ENCODE measurements at regions not wholly inside any gene's neighbourhood (a gene's known extent, or its start where the extent isn't known, plus 50 kb on each side); places are given as distances from the start of the nearest gene placed in this dataset.
"Not testable (repeated sequence)": the region's sequence is repeated elsewhere in the genome, so short reads cannot be mapped to it uniquely, and the experiment has no call there.

GRCh38 chr21:9847511-9847910 lies 673.9 kb upstream of the TPTE start:
- WGBS, 2 donors = 66 to 67% methylated on average over 7 of the region's 7 CpGs
- H3K27me3 ChIP-seq (ENCODE audit: control insufficient read depth in 1 of 2, insufficient read depth in 2 of 2, low read length in 1 of 2) = not testable (repeated sequence)

GRCh38 chr21:9851166-9851565 lies 670.2 kb upstream of the TPTE start:
- H3K4me1 ChIP-seq (ENCODE audit: control insufficient read depth in 1 of 2, insufficient read depth in 2 of 2, low read length in 2 of 2); H3K9me3 ChIP-seq (ENCODE audit: control insufficient read depth, low read length); H3K36me3 ChIP-seq (ENCODE audit: control insufficient read depth in 1 of 2, insufficient read depth in 2 of 2, low read length in 1 of 2); H3K27ac ChIP-seq (ENCODE audit: low read depth in 1 of 2, low read length in 2 of 2); ATAC-seq (ENCODE audit: low FRiP score); DNase-seq; intact Hi-C loops (cut with DNase I); H3K27me3 ChIP-seq (ENCODE audit: control insufficient read depth in 1 of 2, insufficient read depth in 2 of 2, low read length in 1 of 2); H3K4me3 ChIP-seq (ENCODE audit: low read length in 2 of 2): not testable (repeated sequence)
- 60 to 64% methylated on average over 1 to 2 of the region's 2 CpGs for WGBS, 2 donors

More at GRCh38 chr21:9847511-9847910, 673.9 kb upstream of the TPTE start:
- H3K27ac ChIP-seq (ENCODE audit: low read depth in 1 of 2, low read length in 2 of 2); H3K4me3 ChIP-seq (ENCODE audit: low read length in 2 of 2); ATAC-seq (ENCODE audit: low FRiP score); H3K4me1 ChIP-seq (ENCODE audit: control insufficient read depth in 1 of 2, insufficient read depth in 2 of 2, low read length in 2 of 2); H3K9me3 ChIP-seq (ENCODE audit: control insufficient read depth, low read length); H3K36me3 ChIP-seq (ENCODE audit: control insufficient read depth in 1 of 2, insufficient read depth in 2 of 2, low read length in 1 of 2); intact Hi-C loops (cut with DNase I): not testable (repeated sequence)
- peak in 1 of 2 donors; percentile 70 for DNase-seq

GRCh38 chr21:9851695-9852094 lies 669.7 kb upstream of the TPTE start:
- H3K27me3 ChIP-seq (ENCODE audit: control insufficient read depth in 1 of 2, insufficient read depth in 2 of 2, low read length in 1 of 2); H3K9me3 ChIP-seq (ENCODE audit: control insufficient read depth, low read length); ATAC-seq (ENCODE audit: low FRiP score); DNase-seq; H3K27ac ChIP-seq (ENCODE audit: low read depth in 1 of 2, low read length in 2 of 2); intact Hi-C loops (cut with DNase I); H3K4me1 ChIP-seq (ENCODE audit: control insufficient read depth in 1 of 2, insufficient read depth in 2 of 2, low read length in 2 of 2); H3K36me3 ChIP-seq (ENCODE audit: control insufficient read depth in 1 of 2, insufficient read depth in 2 of 2, low read length in 1 of 2); H3K4me3 ChIP-seq (ENCODE audit: low read length in 2 of 2): not testable (repeated sequence)
- WGBS, 2 donors = 51 to 52% methylated on average over 6 of the region's 7 CpGs

- H3K9me3 ChIP-seq (ENCODE audit: control insufficient read depth, low read length); H3K27me3 ChIP-seq (ENCODE audit: control insufficient read depth in 1 of 2, insufficient read depth in 2 of 2, low read length in 1 of 2); intact Hi-C loops (cut with DNase I); ATAC-seq (ENCODE audit: low FRiP score); H3K4me3 ChIP-seq (ENCODE audit: low read length in 2 of 2); H3K27ac ChIP-seq (ENCODE audit: low read depth in 1 of 2, low read length in 2 of 2); DNase-seq; H3K36me3 ChIP-seq (ENCODE audit: control insufficient read depth in 1 of 2, insufficient read depth in 2 of 2, low read length in 1 of 2); H3K4me1 ChIP-seq (ENCODE audit: control insufficient read depth in 1 of 2, insufficient read depth in 2 of 2, low read length in 2 of 2): not testable (repeated sequence)
- 53 to 57% methylated on average over 9 of the region's 9 CpGs for WGBS, 2 donors
These were observed 663.8 kb upstream of the TPTE start for GRCh38 chr21:9857563-9857962.

GRCh38 chr21:9859865-9860264 lies 661.5 kb upstream of the TPTE start:
- 53 to 54% methylated on average over 1 of the region's 1 CpG for WGBS, 2 donors
- H3K4me1 ChIP-seq (ENCODE audit: control insufficient read depth in 1 of 2, insufficient read depth in 2 of 2, low read length in 2 of 2); ATAC-seq (ENCODE audit: low FRiP score); H3K4me3 ChIP-seq (ENCODE audit: low read length in 2 of 2); H3K27me3 ChIP-seq (ENCODE audit: control insufficient read depth in 1 of 2, insufficient read depth in 2 of 2, low read length in 1 of 2); intact Hi-C loops (cut with DNase I); H3K9me3 ChIP-seq (ENCODE audit: control insufficient read depth, low read length); H3K36me3 ChIP-seq (ENCODE audit: control insufficient read depth in 1 of 2, insufficient read depth in 2 of 2, low read length in 1 of 2); DNase-seq: not testable (repeated sequence)
- H3K27ac ChIP-seq (ENCODE audit: low read depth in 1 of 2, low read length in 2 of 2) = peak overlapping the region in 1 of 2 donors; percentile 5

GRCh38 chr21:9862456-9862855 lies 658.9 kb upstream of the TPTE start:
- 46 to 55% methylated on average over 4 of the region's 4 CpGs for WGBS, 2 donors
- H3K4me1 ChIP-seq (ENCODE audit: control insufficient read depth in 1 of 2, insufficient read depth in 2 of 2, low read length in 2 of 2); DNase-seq; H3K9me3 ChIP-seq (ENCODE audit: control insufficient read depth, low read length); ATAC-seq (ENCODE audit: low FRiP score); H3K36me3 ChIP-seq (ENCODE audit: control insufficient read depth in 1 of 2, insufficient read depth in 2 of 2, low read length in 1 of 2); H3K27ac ChIP-seq (ENCODE audit: low read depth in 1 of 2, low read length in 2 of 2); H3K4me3 ChIP-seq (ENCODE audit: low read length in 2 of 2); intact Hi-C loops (cut with DNase I); H3K27me3 ChIP-seq (ENCODE audit: control insufficient read depth in 1 of 2, insufficient read depth in 2 of 2, low read length in 1 of 2): not testable (repeated sequence)

GRCh38 chr21:9867815-9868214 lies 653.6 kb upstream of the TPTE start:
- H3K4me3 ChIP-seq (ENCODE audit: low read length in 2 of 2); ATAC-seq (ENCODE audit: low FRiP score); H3K27me3 ChIP-seq (ENCODE audit: control insufficient read depth in 1 of 2, insufficient read depth in 2 of 2, low read length in 1 of 2); H3K27ac ChIP-seq (ENCODE audit: low read depth in 1 of 2, low read length in 2 of 2); H3K9me3 ChIP-seq (ENCODE audit: control insufficient read depth, low read length); H3K36me3 ChIP-seq (ENCODE audit: control insufficient read depth in 1 of 2, insufficient read depth in 2 of 2, low read length in 1 of 2); intact Hi-C loops (cut with DNase I); DNase-seq; H3K4me1 ChIP-seq (ENCODE audit: control insufficient read depth in 1 of 2, insufficient read depth in 2 of 2, low read length in 2 of 2): not testable (repeated sequence)
- 67 to 73% methylated on average over 1 of the region's 1 CpG for WGBS, 2 donors

GRCh38 chr21:9873096-9873495 lies 648.3 kb upstream of the TPTE start:
- H3K27me3 ChIP-seq (ENCODE audit: control insufficient read depth in 1 of 2, insufficient read depth in 2 of 2, low read length in 1 of 2); H3K27ac ChIP-seq (ENCODE audit: low read depth in 1 of 2, low read length in 2 of 2); H3K4me1 ChIP-seq (ENCODE audit: control insufficient read depth in 1 of 2, insufficient read depth in 2 of 2, low read length in 2 of 2); H3K36me3 ChIP-seq (ENCODE audit: control insufficient read depth in 1 of 2, insufficient read depth in 2 of 2, low read length in 1 of 2); ATAC-seq (ENCODE audit: low FRiP score); H3K4me3 ChIP-seq (ENCODE audit: low read length in 2 of 2); intact Hi-C loops (cut with DNase I); H3K9me3 ChIP-seq (ENCODE audit: control insufficient read depth, low read length): not testable (repeated sequence)
- DNase-seq = peak in 1 of 2 donors; percentile 73
- WGBS, 2 donors = 51 to 55% methylated on average over 8 of the region's 8 CpGs

GRCh38 chr21:9874136-9874535 lies 647.2 kb upstream of the TPTE start:
- not testable (repeated sequence) for H3K9me3 ChIP-seq (ENCODE audit: control insufficient read depth, low read length); DNase-seq
- 50 to 51% methylated on average over 5 of the region's 5 CpGs for WGBS, 2 donors

More at GRCh38 chr21:9874136-9874535, 647.2 kb upstream of the TPTE start:
- H3K4me3 ChIP-seq (ENCODE audit: low read length in 2 of 2); H3K36me3 ChIP-seq (ENCODE audit: control insufficient read depth in 1 of 2, insufficient read depth in 2 of 2, low read length in 1 of 2); intact Hi-C loops (cut with DNase I); H3K27me3 ChIP-seq (ENCODE audit: control insufficient read depth in 1 of 2, insufficient read depth in 2 of 2, low read length in 1 of 2); H3K4me1 ChIP-seq (ENCODE audit: control insufficient read depth in 1 of 2, insufficient read depth in 2 of 2, low read length in 2 of 2); H3K27ac ChIP-seq (ENCODE audit: low read depth in 1 of 2, low read length in 2 of 2); ATAC-seq (ENCODE audit: low FRiP score): not testable (repeated sequence)

Measured in aorta (tissue), 5 donors.